Dedifferentiated amniotic fluid mesenchymal stem cell (primary cell): ENCODE measurements at regions not wholly inside any gene's neighbourhood (a gene's known extent, or its start where the extent isn't known, plus 50 kb on each side); places are given as distances from the start of the nearest gene placed in this dataset.
"Not testable (repeated sequence)": the region's sequence is repeated elsewhere in the genome, so short reads cannot be mapped to it uniquely, and the experiment has no call there.

Experiments
- DNase-seq: peaks from one replicate; pipeline ENCODE4 v3.0.0-alpha.2; 2016; ENCODE audit errors: extremely low spot score

- DNase-seq, result not testable (repeated sequence)
Observed at GRCh38 chr11:115633977-115634376, 129.8 kb upstream of the CADM1 start.

GRCh38 chr11:115632061-115632460, 127.8 kb upstream of the CADM1 start:
- no peak for DNase-seq

GRCh38 chr11:115631609-115632008, 127.4 kb upstream of the CADM1 start:
- DNase-seq, result no peak

GRCh38 chr11:115630214-115630613, 126.0 kb upstream of the CADM1 start:
- DNase-seq, result no peak

- no peak for DNase-seq
Observed at GRCh38 chr11:115629456-115630015, 125.3 kb upstream of the CADM1 start.

- no peak for DNase-seq
Observed at GRCh38 chr11:115627666-115628460, 123.6 kb upstream of the CADM1 start.

GRCh38 chr11:115627071-115627470, 122.9 kb upstream of the CADM1 start:
- DNase-seq, result no peak

- no peak for DNase-seq
Observed at GRCh38 chr11:115626414-115626813, 122.2 kb upstream of the CADM1 start.

GRCh38 chr11:115625502-115625901, 121.3 kb upstream of the CADM1 start:
- no peak for DNase-seq

- no peak for DNase-seq
Observed at GRCh38 chr11:115624065-115624464, 119.8 kb upstream of the CADM1 start.

GRCh38 chr11:115623021-115623451, 118.8 kb upstream of the CADM1 start:
- peak; percentile 97 for DNase-seq

- DNase-seq, result no peak
Observed at GRCh38 chr11:115618428-115618827, 114.2 kb upstream of the CADM1 start.

- DNase-seq, result no peak
Observed at GRCh38 chr11:115617767-115618166, 113.6 kb upstream of the CADM1 start.

- no peak for DNase-seq
Observed at GRCh38 chr11:115616971-115617370, 112.8 kb upstream of the CADM1 start.

GRCh38 chr11:115613986-115614632, 109.9 kb upstream of the CADM1 start:
- DNase-seq, result peak; percentile 19

GRCh38 chr11:115613004-115613403, 108.8 kb upstream of the CADM1 start:
- DNase-seq, result no peak

GRCh38 chr11:115612046-115612730, 108.0 kb upstream of the CADM1 start:
- no peak for DNase-seq

GRCh38 chr11:115611343-115611742, 107.1 kb upstream of the CADM1 start:
- no peak for DNase-seq

GRCh38 chr11:115610908-115611307, 106.7 kb upstream of the CADM1 start:
- no peak for DNase-seq

- DNase-seq, result not testable (repeated sequence)
Observed at GRCh38 chr11:115610234-115610633, 106.0 kb upstream of the CADM1 start.

- DNase-seq, result no peak
Observed at GRCh38 chr11:115608976-115609375, 104.8 kb upstream of the CADM1 start.

GRCh38 chr11:115607621-115608221, 103.5 kb upstream of the CADM1 start:
- peak; percentile 20 for DNase-seq
